Activated naive CD8-positive, alpha-beta T cell treated with anti-CD3 and anti-CD28 coated beads, Interleukin-2, amount 50 U/mL, for 24 hours (primary cell): ENCODE measurements at regions not wholly inside any gene's neighbourhood (a gene's known extent, or its start where the extent isn't known, plus 50 kb on each side); places are given as distances from the start of the nearest gene placed in this dataset.

Experiments
- ATAC-seq: fragments of 150-1000 bp; cut with Tn5 transposase; one replicate; pipeline ENCODE4 v1.10.0; 2021
- DNase-seq: peaks from one replicate; pipeline ENCODE4 v3.0.0; 2021
- H3K27ac Mint-ChIP-seq: one replicate; pipeline ENCODE4 v1.8.0; 2021; ENCODE audit warnings: mild to moderate bottlenecking, mixed read lengths
- H3K27me3 Mint-ChIP-seq: one replicate; pipeline ENCODE4 v1.8.0; 2021; ENCODE audit warnings: mixed read lengths
- H3K36me3 Mint-ChIP-seq: one replicate; pipeline ENCODE4 v1.8.0; 2021; ENCODE audit warnings: low read depth, mixed read lengths
- H3K4me1 Mint-ChIP-seq: one replicate; pipeline ENCODE4 v1.8.0; 2021; ENCODE audit warnings: mixed read lengths
- H3K4me3 Mint-ChIP-seq: one replicate; pipeline ENCODE4 v1.8.0; 2021; ENCODE audit warnings: mild to moderate bottlenecking, moderate library complexity, mixed read lengths
- H3K9me3 Mint-ChIP-seq: one replicate; pipeline ENCODE4 v1.8.0; 2021; ENCODE audit warnings: mixed read lengths

DNA sequence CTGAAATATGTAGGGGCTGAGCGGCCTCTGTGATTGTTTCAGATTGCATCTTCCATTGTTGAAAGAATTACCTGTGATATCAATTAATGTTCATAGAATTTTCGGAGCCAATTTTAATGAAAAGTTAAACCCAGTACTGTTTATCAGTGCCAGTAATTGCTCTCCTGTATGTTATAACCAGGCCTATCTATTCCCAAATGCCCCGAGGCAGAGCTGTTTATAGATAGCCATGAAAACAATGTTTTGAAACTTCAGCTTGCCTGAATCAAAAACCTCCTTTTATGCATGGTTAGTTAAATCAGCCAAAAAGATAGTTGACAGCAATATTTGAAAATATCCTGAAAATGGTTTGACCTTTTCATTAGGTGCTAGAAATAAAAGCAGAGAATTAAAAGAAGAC lies 50.1 kb upstream of the HDAC9 start:
- Mint-ChIP-seq H3K4me1 (no peaks in the 10 kb centered on the region), H3K36me3 (no peaks in the 10 kb centered on the region), H3K4me3 (no peak overlapping the region), H3K9me3 (no peaks in the 10 kb centered on the region), H3K27ac (no peak overlapping the region), H3K27me3 (no peaks in the 10 kb centered on the region)
- DNase-seq (no peak), ATAC-seq (no peak)
